OCI-LY7 (cell line): ENCODE measurements at regions not wholly inside any gene's neighbourhood (a gene's known extent, or its start where the extent isn't known, plus 50 kb on each side); places are given as distances from the start of the nearest gene placed in this dataset.

Source experiments
- EZH2phosphoT487 ChIP-seq: fragments of 200-600 bp; sonication (generic); IDR thresholded peaks from 2 replicates; pipeline ENCODE4 v1.6.1; 2018; ENCODE audit warnings: low read depth, borderline replicate concordance, mild to moderate bottlenecking, mixed run types, antibody characterized with exemption, low read length, moderate library complexity, mixed read lengths
- TF ChIP-seq, protein P1 (sequence below): fragments of 200-600 bp; sonication (generic); conservative IDR thresholded peaks from 2 replicates; pipeline ENCODE4 v1.5.1; 2014; ENCODE audit warnings: mild to moderate bottlenecking, antibody characterized with exemption, low read length, moderate library complexity, mixed read lengths

DNA sequence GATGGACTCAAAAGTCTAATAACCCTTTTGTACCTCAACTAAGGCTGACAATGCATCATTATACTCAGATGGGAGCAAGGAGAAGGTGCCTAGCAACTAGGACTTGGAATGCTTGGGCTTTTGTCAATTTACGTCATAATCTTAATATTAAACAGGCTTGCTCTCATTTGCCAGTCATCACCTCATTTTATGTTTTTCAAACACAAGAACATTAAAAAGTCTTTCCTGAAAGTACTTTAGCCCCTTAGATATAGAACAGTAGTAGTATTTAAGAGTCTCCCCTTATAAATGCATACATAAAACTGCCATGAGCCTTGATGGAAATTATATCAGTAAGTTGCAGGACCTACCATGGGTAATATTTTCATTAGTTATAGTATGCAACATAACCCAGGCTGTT lies 150.7 kb upstream of the INTU start:
- TF ChIP-seq, protein P1, sequence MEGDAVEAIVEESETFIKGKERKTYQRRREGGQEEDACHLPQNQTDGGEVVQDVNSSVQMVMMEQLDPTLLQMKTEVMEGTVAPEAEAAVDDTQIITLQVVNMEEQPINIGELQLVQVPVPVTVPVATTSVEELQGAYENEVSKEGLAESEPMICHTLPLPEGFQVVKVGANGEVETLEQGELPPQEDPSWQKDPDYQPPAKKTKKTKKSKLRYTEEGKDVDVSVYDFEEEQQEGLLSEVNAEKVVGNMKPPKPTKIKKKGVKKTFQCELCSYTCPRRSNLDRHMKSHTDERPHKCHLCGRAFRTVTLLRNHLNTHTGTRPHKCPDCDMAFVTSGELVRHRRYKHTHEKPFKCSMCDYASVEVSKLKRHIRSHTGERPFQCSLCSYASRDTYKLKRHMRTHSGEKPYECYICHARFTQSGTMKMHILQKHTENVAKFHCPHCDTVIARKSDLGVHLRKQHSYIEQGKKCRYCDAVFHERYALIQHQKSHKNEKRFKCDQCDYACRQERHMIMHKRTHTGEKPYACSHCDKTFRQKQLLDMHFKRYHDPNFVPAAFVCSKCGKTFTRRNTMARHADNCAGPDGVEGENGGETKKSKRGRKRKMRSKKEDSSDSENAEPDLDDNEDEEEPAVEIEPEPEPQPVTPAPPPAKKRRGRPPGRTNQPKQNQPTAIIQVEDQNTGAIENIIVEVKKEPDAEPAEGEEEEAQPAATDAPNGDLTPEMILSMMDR = no peak
- no peak for TF ChIP-seq EZH2phosphoT487
